ENCODE measurements at regions not wholly inside any gene's neighbourhood (a gene's known extent, or its start where the extent isn't known, plus 50 kb on each side); places are given as distances from the start of the nearest gene placed in this dataset.

DNA sequence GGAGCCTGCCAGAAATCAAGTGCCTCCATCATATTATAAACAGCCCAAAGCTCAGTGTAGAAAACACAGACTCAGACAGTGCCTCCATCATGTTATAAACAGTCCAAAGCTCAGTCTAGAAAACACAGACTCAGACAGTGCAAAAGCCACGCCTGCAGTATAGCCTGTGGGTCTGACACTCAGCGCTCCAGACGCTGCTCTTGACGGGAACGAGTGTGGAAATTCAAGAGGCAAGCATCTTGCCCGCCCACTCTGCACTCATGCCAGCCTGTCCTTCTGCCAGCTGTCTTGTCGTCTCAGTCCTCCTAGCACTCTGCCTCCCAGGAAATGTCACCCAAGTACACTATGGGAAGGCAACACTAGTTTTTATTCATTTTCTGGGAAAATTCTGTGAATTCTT lies 274.2 kb upstream of the CDH4 start:
- no peaks in the 10 kb centered on the region for H3K36me3 Mint-ChIP-seq (ENCODE audit: low read depth)
- no peaks in the 10 kb centered on the region for H3K27me3 Mint-ChIP-seq (ENCODE audit: low read depth)
- TF ChIP-seq CTCF (IDR thresholded peaks at IDR 0.05), result no peak
- no peaks in the 10 kb centered on the region for H3K4me1 Mint-ChIP-seq (ENCODE audit: low read depth)
- H3K9me3 Mint-ChIP-seq (ENCODE audit: low read depth), result peaks cover 16% of the 10 kb centered on the region
- DNase-seq (ENCODE audit: low spot score), result no peak
- H3K27ac Mint-ChIP-seq (ENCODE audit: unreplicated experiment), result no peak overlapping the region
- no peak overlapping the region for H3K4me3 Mint-ChIP-seq (ENCODE audit: unreplicated experiment)

DNA sequence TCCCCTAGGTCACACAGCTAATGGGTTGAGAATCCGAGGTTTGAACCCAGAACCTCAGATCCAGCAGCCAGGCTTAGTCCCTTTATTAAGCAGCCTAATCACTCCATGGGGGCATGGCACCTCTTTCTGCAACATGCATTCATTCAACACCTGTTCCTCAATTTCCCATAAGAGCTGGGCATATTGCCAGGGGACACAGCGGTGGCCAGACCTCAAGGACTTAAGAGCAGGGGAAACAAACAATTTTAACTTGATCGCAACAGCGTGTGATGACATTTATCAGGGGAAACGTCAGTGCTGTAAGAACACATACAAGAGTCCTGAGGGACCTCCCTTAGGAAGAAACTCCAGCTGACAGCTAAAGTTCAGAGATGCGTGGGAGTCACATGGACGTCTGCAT lies 267.4 kb upstream of the CDH4 start:
- Mint-ChIP-seq H3K4me1 (ENCODE audit: low read depth) (no peaks in the 10 kb centered on the region), H3K27ac (ENCODE audit: unreplicated experiment) (no peak overlapping the region), H3K27me3 (ENCODE audit: low read depth) (peaks cover 11% of the 10 kb centered on the region), H3K36me3 (ENCODE audit: low read depth) (no peaks in the 10 kb centered on the region), H3K9me3 (ENCODE audit: low read depth) (peaks cover 21% of the 10 kb centered on the region), H3K4me3 (ENCODE audit: unreplicated experiment) (no peak overlapping the region)
- no peak for TF ChIP-seq CTCF (IDR thresholded peaks at IDR 0.05)
- DNase-seq (ENCODE audit: low spot score), result no peak

DNA sequence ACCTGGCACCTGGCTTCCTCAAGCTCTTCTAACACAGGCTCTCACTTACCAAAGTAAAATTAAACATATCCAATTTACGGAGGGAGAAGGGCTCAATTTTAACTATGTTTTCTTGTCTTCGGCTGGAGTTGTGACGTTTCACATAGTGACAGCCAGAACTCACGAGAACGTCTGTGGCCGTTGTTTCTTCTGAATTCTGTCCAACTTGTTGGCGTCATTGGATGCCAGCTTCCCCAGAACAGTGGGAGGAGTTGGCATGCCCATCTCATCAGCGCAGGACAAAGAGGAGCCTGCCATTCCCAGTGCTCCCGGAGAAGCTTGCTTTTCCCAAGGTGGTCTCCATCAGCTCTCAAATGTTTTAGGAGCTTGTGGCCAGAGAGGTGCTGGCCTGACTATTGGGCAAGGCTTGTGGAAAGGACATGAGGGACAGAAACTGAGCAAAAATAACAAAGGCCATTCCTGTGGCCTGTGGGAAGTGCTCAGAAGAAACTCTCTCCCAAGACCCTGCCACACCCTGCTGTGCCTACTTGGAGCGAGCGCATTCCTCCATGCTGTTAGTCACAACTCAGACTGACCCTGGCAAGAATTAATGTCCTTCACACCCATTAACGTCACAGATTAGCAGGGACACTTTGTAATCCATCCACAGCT lies 265.4 kb upstream of the CDH4 start:
- H3K36me3 Mint-ChIP-seq (ENCODE audit: low read depth), result no peaks in the 10 kb centered on the region
- no peaks in the 10 kb centered on the region for H3K4me1 Mint-ChIP-seq (ENCODE audit: low read depth)
- H3K27ac Mint-ChIP-seq (ENCODE audit: unreplicated experiment), result no peak overlapping the region
- H3K27me3 Mint-ChIP-seq (ENCODE audit: low read depth), result peaks cover 15% of the 10 kb centered on the region
- peaks cover 9% of the 10 kb centered on the region for H3K9me3 Mint-ChIP-seq (ENCODE audit: low read depth)
- no peak overlapping the region for H3K4me3 Mint-ChIP-seq (ENCODE audit: unreplicated experiment)
- TF ChIP-seq CTCF (IDR thresholded peaks at IDR 0.05), result no peak
- no peak for DNase-seq (ENCODE audit: low spot score)

- no peaks in the 10 kb centered on the region for H3K4me1 Mint-ChIP-seq (ENCODE audit: low read depth)
- DNase-seq (ENCODE audit: low spot score), result no peak
- peaks cover 23% of the 10 kb centered on the region for H3K27me3 Mint-ChIP-seq (ENCODE audit: low read depth)
- H3K27ac Mint-ChIP-seq (ENCODE audit: unreplicated experiment), result no peak overlapping the region
- H3K36me3 Mint-ChIP-seq (ENCODE audit: low read depth), result no peaks in the 10 kb centered on the region
- H3K9me3 Mint-ChIP-seq (ENCODE audit: low read depth), result peaks cover 3% of the 10 kb centered on the region
- no peak for TF ChIP-seq CTCF (IDR thresholded peaks at IDR 0.05)
- no peak overlapping the region for H3K4me3 Mint-ChIP-seq (ENCODE audit: unreplicated experiment)
These were observed 262.0 kb upstream of the CDH4 start for GRCh38 chr20:60990061-60990460.

GRCh38 chr20:60990643-60991042 lies 261.4 kb upstream of the CDH4 start:
- Mint-ChIP-seq H3K27ac (ENCODE audit: unreplicated experiment) (no peak overlapping the region), H3K36me3 (ENCODE audit: low read depth) (no peaks in the 10 kb centered on the region), H3K27me3 (ENCODE audit: low read depth) (peaks cover 22% of the 10 kb centered on the region), H3K4me1 (ENCODE audit: low read depth) (no peaks in the 10 kb centered on the region), H3K9me3 (ENCODE audit: low read depth) (no peaks in the 10 kb centered on the region), H3K4me3 (ENCODE audit: unreplicated experiment) (no peak overlapping the region)
- no peak for DNase-seq (ENCODE audit: low spot score)
- no peak for TF ChIP-seq CTCF (IDR thresholded peaks at IDR 0.05)
